ENCODE measurements at regions not wholly inside any gene's neighbourhood (a gene's known extent, or its start where the extent isn't known, plus 50 kb on each side); places are given as distances from the start of the nearest gene placed in this dataset.

DNA sequence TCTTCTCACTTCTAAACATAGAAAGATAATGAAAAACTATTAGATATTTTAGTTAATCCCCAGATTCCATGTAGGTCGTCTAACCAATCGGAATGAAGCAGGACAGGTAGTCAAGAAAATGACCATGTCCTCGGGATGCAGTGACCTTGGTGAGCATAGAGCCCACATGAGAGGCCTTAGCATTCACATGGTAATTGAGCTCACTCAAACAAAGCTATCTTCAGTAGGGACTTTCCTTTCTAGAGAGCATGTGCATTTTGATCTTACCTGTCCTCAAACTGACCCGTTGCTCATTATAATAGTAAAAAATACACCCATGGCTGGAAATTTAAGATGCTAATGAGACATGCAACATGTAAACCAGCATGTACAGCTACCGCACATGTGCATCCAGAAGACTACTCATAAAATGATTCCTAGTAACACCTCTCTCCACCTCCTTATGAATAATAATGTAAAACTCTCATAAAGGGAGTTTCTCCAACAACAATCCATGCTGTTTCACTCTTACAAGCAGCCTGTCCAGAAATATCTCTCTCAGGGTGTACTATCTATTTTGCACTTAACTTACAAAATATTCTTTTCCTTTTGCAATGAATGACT, 274.0 kb upstream of the CDH9 start:
- DNase-seq: no peak
- no peak overlapping the region for H3K27ac ChIP-seq (ENCODE audit: low read length)
- H3K27me3 ChIP-seq (ENCODE audit: low read length): no peaks in the 10 kb centered on the region
- H3K9ac ChIP-seq (ENCODE audit: low read length): no peak overlapping the region
- H3K79me2 ChIP-seq (ENCODE audit: low read length): no peaks in the 10 kb centered on the region
- H3K36me3 ChIP-seq (ENCODE audit: insufficient read depth, low read length): no peaks in the 10 kb centered on the region
- H3K9me3 ChIP-seq (ENCODE audit: low read length): no peaks in the 10 kb centered on the region
- peaks cover 8% of the 10 kb centered on the region for H3K4me1 ChIP-seq (ENCODE audit: low read length)
- no peak overlapping the region for H3K4me3 ChIP-seq (ENCODE audit: low read length)
- no peak overlapping the region for H3K4me2 ChIP-seq (ENCODE audit: low read depth, low read length, poor library complexity, severe bottlenecking)
- H3K9me2 ChIP-seq (replicated peaks; ENCODE audit: insufficient read depth, low read length): no peaks in the 10 kb centered on the region
- no peak overlapping the region for H2AFZ ChIP-seq (ENCODE audit: low read length)
- no peaks in the 10 kb centered on the region for H4K20me1 ChIP-seq (ENCODE audit: insufficient read depth, low read depth, low read length)

GRCh38 chr5:27311544-27311943, 273.2 kb upstream of the CDH9 start:
- Histone ChIP-seq H2AFZ (ENCODE audit: low read length) (no peak overlapping the region), H3K4me3 (ENCODE audit: low read length) (no peak overlapping the region), H3K27ac (ENCODE audit: low read length) (no peak overlapping the region), H3K27me3 (ENCODE audit: low read length) (no peaks in the 10 kb centered on the region), H4K20me1 (ENCODE audit: insufficient read depth, low read depth, low read length) (no peaks in the 10 kb centered on the region), H3K9me2 (replicated peaks; ENCODE audit: insufficient read depth, low read length) (no peaks in the 10 kb centered on the region), H3K4me1 (ENCODE audit: low read length) (peaks cover 8% of the 10 kb centered on the region), H3K4me2 (ENCODE audit: low read depth, low read length, poor library complexity, severe bottlenecking) (no peak overlapping the region), H3K9ac (ENCODE audit: low read length) (no peak overlapping the region), H3K36me3 (ENCODE audit: insufficient read depth, low read length) (no peaks in the 10 kb centered on the region), H3K9me3 (ENCODE audit: low read length) (no peaks in the 10 kb centered on the region), H3K79me2 (ENCODE audit: low read length) (no peaks in the 10 kb centered on the region)
- no peak for DNase-seq

DNA sequence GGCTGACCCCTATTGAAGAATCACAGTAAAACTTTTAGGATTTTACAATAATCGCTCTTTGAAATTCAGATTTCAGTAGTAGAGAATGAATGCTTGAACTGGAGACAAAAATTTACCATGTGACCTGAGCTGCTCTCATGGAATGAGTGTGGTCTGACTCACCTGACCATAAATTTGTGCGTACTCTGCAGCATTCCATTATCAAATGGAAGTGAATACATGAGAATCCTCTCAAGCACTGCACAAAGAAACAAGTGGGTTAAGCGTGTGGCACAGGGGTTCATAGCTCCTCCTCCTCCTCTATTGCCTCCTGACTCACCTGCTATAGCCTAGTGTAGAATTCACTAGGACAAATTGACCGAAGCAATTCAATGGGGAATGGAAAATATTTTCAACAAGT, 269.8 kb upstream of the CDH9 start:
- H3K4me1 ChIP-seq (ENCODE audit: low read length): no peaks in the 10 kb centered on the region
- H3K36me3 ChIP-seq (ENCODE audit: insufficient read depth, low read length): no peaks in the 10 kb centered on the region
- H3K9me3 ChIP-seq (ENCODE audit: low read length): no peaks in the 10 kb centered on the region
- no peak for DNase-seq
- no peaks in the 10 kb centered on the region for H4K20me1 ChIP-seq (ENCODE audit: insufficient read depth, low read depth, low read length)
- no peaks in the 10 kb centered on the region for H3K9me2 ChIP-seq (replicated peaks; ENCODE audit: insufficient read depth, low read length)
- no peak overlapping the region for H3K4me2 ChIP-seq (ENCODE audit: low read depth, low read length, poor library complexity, severe bottlenecking)
- H3K4me3 ChIP-seq (ENCODE audit: low read length): no peak overlapping the region
- H3K27ac ChIP-seq (ENCODE audit: low read length): no peak overlapping the region
- no peaks in the 10 kb centered on the region for H3K27me3 ChIP-seq (ENCODE audit: low read length)
- H2AFZ ChIP-seq (ENCODE audit: low read length): no peak overlapping the region
- no peak overlapping the region for H3K9ac ChIP-seq (ENCODE audit: low read length)
- H3K79me2 ChIP-seq (ENCODE audit: low read length): no peaks in the 10 kb centered on the region

DNA sequence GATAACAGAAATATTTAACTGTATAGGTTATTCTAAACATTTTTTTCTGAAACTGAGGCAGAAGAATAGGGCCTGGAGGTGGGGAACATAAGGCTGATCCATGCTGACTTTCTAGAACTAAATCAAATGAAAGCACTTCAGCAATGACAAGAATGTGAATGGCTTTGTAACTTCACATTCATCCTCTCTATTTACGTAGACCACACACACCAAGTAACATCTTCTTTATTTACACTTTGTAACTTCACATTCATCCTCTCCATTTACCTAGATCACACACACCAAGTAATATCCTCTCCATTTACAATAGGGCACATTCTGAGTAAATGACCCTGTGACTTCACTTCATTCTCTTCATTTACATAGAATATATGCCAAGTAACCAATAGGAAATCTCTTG, 251.8 kb upstream of the CDH9 start:
- Histone ChIP-seq H3K79me2 (ENCODE audit: low read length) (no peaks in the 10 kb centered on the region), H4K20me1 (ENCODE audit: insufficient read depth, low read depth, low read length) (no peaks in the 10 kb centered on the region), H3K9me2 (replicated peaks; ENCODE audit: insufficient read depth, low read length) (no peaks in the 10 kb centered on the region), H3K9ac (ENCODE audit: low read length) (no peak overlapping the region), H2AFZ (ENCODE audit: low read length) (peak overlapping the region; percentile 21; the same call in 1 of the 2 replicates), H3K36me3 (ENCODE audit: insufficient read depth, low read length) (no peaks in the 10 kb centered on the region), H3K4me1 (ENCODE audit: low read length) (no peaks in the 10 kb centered on the region), H3K9me3 (ENCODE audit: low read length) (peaks cover 5% of the 10 kb centered on the region; the same call in 1 of the 2 replicates), H3K27me3 (ENCODE audit: low read length) (no peaks in the 10 kb centered on the region), H3K4me3 (ENCODE audit: low read length) (no peak overlapping the region), H3K4me2 (ENCODE audit: low read depth, low read length, poor library complexity, severe bottlenecking) (no peak overlapping the region), H3K27ac (ENCODE audit: low read length) (no peak overlapping the region)
- DNase-seq: no peak

GRCh38 chr5:27276119-27276518, 237.7 kb upstream of the CDH9 start:
- Histone ChIP-seq H3K79me2 (ENCODE audit: low read length) (no peaks in the 10 kb centered on the region), H3K9me2 (replicated peaks; ENCODE audit: insufficient read depth, low read length) (no peaks in the 10 kb centered on the region), H4K20me1 (ENCODE audit: insufficient read depth, low read depth, low read length) (no peaks in the 10 kb centered on the region), H3K27ac (ENCODE audit: low read length) (no peak overlapping the region), H3K27me3 (ENCODE audit: low read length) (no peaks in the 10 kb centered on the region), H3K4me1 (ENCODE audit: low read length) (0 out of 2 replicates have a peak, but pooled peaks cover 8% of the 10 kb centered on the region), H3K9me3 (ENCODE audit: low read length) (no peaks in the 10 kb centered on the region), H3K36me3 (ENCODE audit: insufficient read depth, low read length) (no peaks in the 10 kb centered on the region), H3K4me3 (ENCODE audit: low read length) (no peak overlapping the region), H3K9ac (ENCODE audit: low read length) (no peak overlapping the region), H2AFZ (ENCODE audit: low read length) (peak overlapping the region; percentile 28), H3K4me2 (ENCODE audit: low read depth, low read length, poor library complexity, severe bottlenecking) (peak overlapping the region; percentile 7)
- no peak for DNase-seq

DNA sequence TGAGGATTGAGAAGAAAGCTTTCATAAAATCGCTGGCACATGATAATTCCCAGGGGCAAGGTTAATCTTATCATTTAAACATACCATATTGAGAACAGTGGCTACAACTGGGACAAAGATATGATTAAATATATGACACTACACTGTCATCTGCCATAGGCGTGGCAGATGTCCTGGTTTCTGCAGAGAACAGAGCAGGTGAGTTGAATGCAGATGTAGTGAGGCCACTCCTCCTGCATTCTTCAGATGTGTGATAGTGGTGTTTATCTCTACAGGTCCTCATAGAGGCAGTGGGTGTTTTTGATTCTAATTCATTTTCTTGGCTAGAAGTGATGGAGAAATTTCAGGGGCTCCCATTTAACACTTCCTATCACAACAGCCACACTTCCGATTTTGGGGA, 237.0 kb upstream of the CDH9 start:
- H3K79me2 ChIP-seq (ENCODE audit: low read length): no peaks in the 10 kb centered on the region
- H3K9me2 ChIP-seq (replicated peaks; ENCODE audit: insufficient read depth, low read length): no peaks in the 10 kb centered on the region
- 0 out of 2 replicates have a peak, but pooled peaks cover 8% of the 10 kb centered on the region for H3K4me1 ChIP-seq (ENCODE audit: low read length)
- no peak overlapping the region for H3K4me3 ChIP-seq (ENCODE audit: low read length)
- H3K36me3 ChIP-seq (ENCODE audit: insufficient read depth, low read length): no peaks in the 10 kb centered on the region
- no peak overlapping the region for H2AFZ ChIP-seq (ENCODE audit: low read length)
- H3K9me3 ChIP-seq (ENCODE audit: low read length): no peaks in the 10 kb centered on the region
- H3K9ac ChIP-seq (ENCODE audit: low read length): no peak overlapping the region
- DNase-seq: no peak
- no peak overlapping the region for H3K4me2 ChIP-seq (ENCODE audit: low read depth, low read length, poor library complexity, severe bottlenecking)
- H3K27me3 ChIP-seq (ENCODE audit: low read length): no peaks in the 10 kb centered on the region
- H4K20me1 ChIP-seq (ENCODE audit: insufficient read depth, low read depth, low read length): no peaks in the 10 kb centered on the region
- no peak overlapping the region for H3K27ac ChIP-seq (ENCODE audit: low read length)

GRCh38 chr5:27269766-27270165, 231.4 kb upstream of the CDH9 start:
- no peaks in the 10 kb centered on the region for H3K36me3 ChIP-seq (ENCODE audit: insufficient read depth, low read length)

DNA sequence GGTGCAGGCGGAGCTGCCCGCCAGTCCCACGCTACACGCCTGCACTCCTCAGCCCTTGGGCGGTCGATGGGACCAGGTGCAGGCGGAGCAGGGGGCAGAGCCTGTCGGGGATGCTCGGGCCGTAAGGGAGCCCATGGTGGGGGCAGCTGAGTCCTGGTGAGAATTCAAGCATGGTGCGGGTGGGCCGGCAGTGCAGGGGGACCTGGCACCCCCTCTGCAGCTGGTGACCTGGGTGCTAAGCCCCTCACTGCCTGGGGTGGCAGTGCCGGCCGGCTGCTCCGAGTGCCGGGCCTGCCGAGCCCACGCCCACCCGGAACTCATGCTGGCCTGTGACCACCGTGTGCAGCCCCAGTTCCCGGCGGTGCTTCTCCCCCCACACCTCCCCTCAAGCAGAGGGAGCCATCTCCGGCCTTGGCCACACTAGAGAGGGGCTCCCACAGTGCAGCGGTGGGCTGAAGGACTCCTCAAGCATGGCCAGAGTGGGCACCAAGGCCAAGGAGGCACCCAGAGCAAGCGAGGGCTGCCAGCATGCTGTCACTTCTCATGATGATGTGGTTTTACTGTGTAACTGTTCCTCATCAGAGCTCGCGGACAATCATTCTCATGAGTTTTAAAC, 228.9 kb upstream of the CDH9 start:
- Histone ChIP-seq H3K9me3 (ENCODE audit: low read length) (peaks cover 20% of the 10 kb centered on the region), H3K27ac (ENCODE audit: low read length) (no peak overlapping the region), H3K27me3 (ENCODE audit: low read length) (no peaks in the 10 kb centered on the region), H3K4me3 (ENCODE audit: low read length) (no peak overlapping the region), H3K9ac (ENCODE audit: low read length) (no peak overlapping the region), H3K79me2 (ENCODE audit: low read length) (no peaks in the 10 kb centered on the region), H2AFZ (ENCODE audit: low read length) (no peak overlapping the region), H3K9me2 (replicated peaks; ENCODE audit: insufficient read depth, low read length) (no peaks in the 10 kb centered on the region), H3K4me1 (ENCODE audit: low read length) (no peaks in the 10 kb centered on the region; the same call in 1 of the 2 replicates), H4K20me1 (ENCODE audit: insufficient read depth, low read depth, low read length) (no peaks in the 10 kb centered on the region), H3K4me2 (ENCODE audit: low read depth, low read length, poor library complexity, severe bottlenecking) (no peak overlapping the region), H3K36me3 (ENCODE audit: insufficient read depth, low read length) (no peaks in the 10 kb centered on the region)
- DNase-seq: no peak

More at GRCh38 chr5:27269766-27270165, 231.4 kb upstream of the CDH9 start:
- Histone ChIP-seq H3K27ac (ENCODE audit: low read length) (no peak overlapping the region), H3K4me3 (ENCODE audit: low read length) (no peak overlapping the region), H3K4me1 (ENCODE audit: low read length) (no peaks in the 10 kb centered on the region; the same call in 1 of the 2 replicates), H3K27me3 (ENCODE audit: low read length) (no peaks in the 10 kb centered on the region), H3K9me2 (replicated peaks; ENCODE audit: insufficient read depth, low read length) (no peaks in the 10 kb centered on the region), H3K9me3 (ENCODE audit: low read length) (peaks cover 13% of the 10 kb centered on the region), H4K20me1 (ENCODE audit: insufficient read depth, low read depth, low read length) (no peaks in the 10 kb centered on the region), H3K79me2 (ENCODE audit: low read length) (no peaks in the 10 kb centered on the region), H2AFZ (ENCODE audit: low read length) (no peak overlapping the region), H3K9ac (ENCODE audit: low read length) (no peak overlapping the region), H3K4me2 (ENCODE audit: low read depth, low read length, poor library complexity, severe bottlenecking) (no peak overlapping the region)
- no peak for DNase-seq

All from Karpas-422 (cell line).